Peyer's patch (tissue), 4 donors: ENCODE measurements at regions not wholly inside any gene's neighbourhood (a gene's known extent, or its start where the extent isn't known, plus 50 kb on each side); places are given as distances from the start of the nearest gene placed in this dataset.

Experiments used
- DNase-seq, 3 donors: peaks; one replicate each; pipeline ENCODE4 v3.0.0-alpha.2; 2017 to 2019
- H3K27ac ChIP-seq, 4 donors: fragments of 200-600 bp; sonication (generic); one replicate each; pipeline ENCODE4 v1.5.1; 2016 to 2019
- H3K27me3 ChIP-seq, 2 donors: fragments of 200-600 bp; sonication (generic); one replicate each; pipeline ENCODE4 v1.5.1; 2019
- H3K36me3 ChIP-seq, 3 donors: fragments of 200-600 bp; sonication (generic); one replicate each; pipeline ENCODE4 v1.5.1; 2016 to 2019
- H3K4me1 ChIP-seq, 4 donors: fragments of 200-600 bp; sonication (generic); one replicate each; pipeline ENCODE4 v1.5.1; 2016 to 2019
- H3K4me3 ChIP-seq, 4 donors: fragments of 200-600 bp; sonication (generic); 1 replicate in 3 of 4; 2 replicates in 1 of 4; pipeline ENCODE4 v1.5.1; 2016 to 2019; ENCODE audit warnings: mild to moderate bottlenecking in 1 of 4
- H3K9me3 ChIP-seq, 4 donors: fragments of 200-600 bp; sonication (generic); one replicate each; pipeline ENCODE4 v1.5.1; 2016 to 2019; ENCODE audit warnings: mild to moderate bottlenecking in 1 of 4
- CTCF ChIP-seq, 6 experiments: fragments of 450-650 bp in 4 of 6; fragments of 200-600 bp in 2 of 6; sonication (generic) in 1 of 6; IDR thresholded peaks; one replicate each; pipeline ENCODE4 v1.5.1; 2017 to 2019; ENCODE audit warnings: antibody characterized with exemption in 6 of 6, mild to moderate bottlenecking in 3 of 6, moderate library complexity in 1 of 6
- POLR2A ChIP-seq, 2 donors: fragments of 450-650 bp; IDR thresholded peaks; one replicate each; pipeline ENCODE4 v1.5.1; 2017; ENCODE audit warnings: antibody characterized with exemption in 2 of 2, mild to moderate bottlenecking in 2 of 2, moderate library complexity in 2 of 2

DNA sequence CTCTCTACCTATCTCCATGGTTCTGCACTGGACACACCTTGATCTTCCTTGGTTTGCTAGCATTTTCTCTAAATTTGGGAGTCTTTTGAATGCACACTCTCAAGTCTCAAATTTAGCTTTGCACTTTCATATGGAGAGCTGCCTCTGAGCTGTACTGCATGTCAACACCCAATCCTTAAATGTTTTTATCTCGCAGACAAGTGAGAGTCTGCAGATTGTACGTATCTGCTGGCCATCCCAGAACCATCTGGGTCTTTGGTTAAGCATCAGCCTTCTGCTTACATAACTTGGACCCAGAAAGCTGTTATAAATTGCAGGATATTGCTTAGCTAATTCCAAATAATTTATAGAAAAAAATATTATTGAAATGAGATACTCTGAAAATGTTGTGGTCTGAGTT is 111.4 kb upstream of the GRAMD2B start:
- Histone ChIP-seq H3K36me3 (no peaks in the 10 kb centered on the region), H3K9me3 (no peaks in the 10 kb centered on the region), H3K27me3 (no peaks in the 10 kb centered on the region), H3K4me3 (no peak overlapping the region), H3K27ac (no peak overlapping the region), H3K4me1 (no peaks in the 10 kb centered on the region)
- DNase-seq = no peak
- TF ChIP-seq POLR2A (IDR thresholded peaks at IDR 0.05) (no peak), CTCF (IDR thresholded peaks at IDR 0.05) (no peak)

- H3K9me3 ChIP-seq = no peaks in the 10 kb centered on the region
- no peak for DNase-seq
- no peaks in the 10 kb centered on the region for H3K36me3 ChIP-seq
- no peak overlapping the region for H3K27ac ChIP-seq
- TF ChIP-seq CTCF (IDR thresholded peaks at IDR 0.05) (no peak), POLR2A (IDR thresholded peaks at IDR 0.05) (no peak)
- H3K4me1 ChIP-seq = no peaks in the 10 kb centered on the region
- H3K4me3 ChIP-seq = no peak overlapping the region
- no peaks in the 10 kb centered on the region for H3K27me3 ChIP-seq
Observed at GRCh38 chr5:126315341-126315740, 107.9 kb upstream of the GRAMD2B start.

DNA sequence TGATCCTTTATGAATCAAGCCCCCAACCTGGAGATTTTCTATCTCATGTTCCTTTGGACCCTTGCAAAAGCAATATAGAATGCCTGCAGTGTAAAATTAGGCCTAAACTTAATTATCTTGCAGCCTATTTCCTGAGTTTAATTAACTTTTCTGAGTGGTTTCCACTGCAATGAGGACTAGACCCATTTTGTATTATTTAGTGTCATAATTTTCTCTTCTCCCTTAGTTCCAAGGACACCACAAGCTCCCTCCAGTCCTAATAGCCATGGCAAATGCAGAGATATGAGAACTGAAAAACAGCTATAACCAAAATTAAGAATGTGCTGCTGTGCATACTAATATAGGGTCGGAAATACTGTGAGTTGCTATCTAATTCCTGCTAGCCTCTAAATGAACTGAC is 90.9 kb upstream of the GRAMD2B start:
- Histone ChIP-seq H3K27ac (no peak overlapping the region), H3K36me3 (no peaks in the 10 kb centered on the region), H3K27me3 (no peaks in the 10 kb centered on the region), H3K9me3 (no peaks in the 10 kb centered on the region), H3K4me1 (no peaks in the 10 kb centered on the region), H3K4me3 (no peak overlapping the region)
- DNase-seq = no peak
- TF ChIP-seq POLR2A (IDR thresholded peaks at IDR 0.05) = no peak

GRCh38 chr5:126334760-126335159 is 88.4 kb upstream of the GRAMD2B start:
- DNase-seq = no peak
- no peaks in the 10 kb centered on the region for H3K4me1 ChIP-seq
- no peak overlapping the region for H3K4me3 ChIP-seq
- TF ChIP-seq CTCF (IDR thresholded peaks at IDR 0.05) (no peak), POLR2A (IDR thresholded peaks at IDR 0.05) (no peak)
- H3K27me3 ChIP-seq = no peaks in the 10 kb centered on the region
- H3K27ac ChIP-seq = no peak overlapping the region
- H3K9me3 ChIP-seq = no peaks in the 10 kb centered on the region
- no peaks in the 10 kb centered on the region for H3K36me3 ChIP-seq

DNA sequence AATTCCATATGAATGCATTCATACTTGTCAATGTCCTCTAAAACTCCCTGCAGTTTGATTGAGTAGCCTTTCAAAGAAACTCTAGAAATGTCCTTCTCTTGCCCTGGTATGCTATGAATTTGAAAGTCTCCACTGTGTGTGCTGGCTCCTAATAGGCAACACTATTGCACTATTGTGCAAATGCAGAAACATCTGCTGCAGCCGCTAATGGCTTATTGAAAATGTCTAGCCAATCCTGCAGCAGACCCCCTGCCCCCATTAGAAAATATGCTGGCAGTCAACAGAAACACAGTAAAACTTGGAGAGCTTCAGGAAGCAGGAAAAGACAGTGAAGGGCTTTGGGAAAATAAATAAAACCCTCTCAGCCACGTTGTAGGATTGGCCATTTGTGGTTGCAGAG is 87.3 kb upstream of the GRAMD2B start:
- H3K9me3 ChIP-seq = no peaks in the 10 kb centered on the region
- H3K27ac ChIP-seq = no peak overlapping the region
- no peak for DNase-seq
- no peaks in the 10 kb centered on the region for H3K4me1 ChIP-seq
- no peaks in the 10 kb centered on the region for H3K36me3 ChIP-seq
- no peak overlapping the region for H3K4me3 ChIP-seq
- no peak for TF ChIP-seq POLR2A (IDR thresholded peaks at IDR 0.05)
- no peak for TF ChIP-seq CTCF (IDR thresholded peaks at IDR 0.05)
- H3K27me3 ChIP-seq = no peaks in the 10 kb centered on the region

GRCh38 chr5:126338635-126339034 is 84.6 kb upstream of the GRAMD2B start:
- no peak overlapping the region for H3K4me3 ChIP-seq
- TF ChIP-seq CTCF (IDR thresholded peaks at IDR 0.05) = no peak
- TF ChIP-seq POLR2A (IDR thresholded peaks at IDR 0.05) = no peak
- H3K4me1 ChIP-seq = no peaks in the 10 kb centered on the region
- DNase-seq = no peak
- H3K27ac ChIP-seq = no peak overlapping the region
- H3K9me3 ChIP-seq = no peaks in the 10 kb centered on the region
- H3K27me3 ChIP-seq = no peaks in the 10 kb centered on the region
- H3K36me3 ChIP-seq = no peaks in the 10 kb centered on the region
